Body of pancreas (tissue), 4 donors: ENCODE measurements at regions not wholly inside any gene's neighbourhood (a gene's known extent, or its start where the extent isn't known, plus 50 kb on each side); places are given as distances from the start of the nearest gene placed in this dataset.

ENCODE experiments used
- ATAC-seq: fragments of 150-250 bp; one replicate; pipeline ENCODE4 v1.9.1; 2016
- DNase-seq, 4 donors: peaks; one replicate each; pipeline ENCODE4 v3.0.0-alpha.2; 2019
- H3K27ac ChIP-seq, 4 donors: fragments of 200-600 bp; sonication (generic); 1 replicate in 3 of 4; 2 replicates in 1 of 4; pipeline versions ENCODE4 v1.5.1 to v1.6.1; 2016 to 2019; ENCODE audit warnings: mild to moderate bottlenecking in 1 of 4, mixed read lengths in 1 of 4, moderate library complexity in 1 of 4
- H3K27me3 ChIP-seq, 2 donors: fragments of 200-600 bp; sonication (generic); one replicate each; pipeline ENCODE4 v1.6.0; 2016; ENCODE audit warnings: mild to moderate bottlenecking in 1 of 2
- H3K36me3 ChIP-seq, 2 donors: fragments of 200-600 bp; sonication (generic); replicated peaks in 1 of 2; 2 replicates each; pipeline ENCODE4 v1.5.1; 2016; ENCODE audit warnings: low read depth in 2 of 2; ENCODE audit not compliant: insufficient read depth in 1 of 2
- H3K4me1 ChIP-seq: fragments of 200-600 bp; sonication (generic); one replicate; pipeline ENCODE4 v1.6.0; 2016
- H3K4me3 ChIP-seq, 2 donors: fragments of 200-600 bp; sonication (generic); 1 replicate in 1 of 2; 2 replicates in 1 of 2; pipeline ENCODE4 v1.5.1; 2016 to 2019
- H3K9me3 ChIP-seq, 3 donors: fragments of 200-600 bp; sonication (generic); 1 replicate in 2 of 3; 2 replicates in 1 of 3; pipeline ENCODE4 v1.5.1; 2016
- POLR2A ChIP-seq, 3 donors: fragments of 450-650 bp; IDR thresholded peaks; one replicate each; pipeline ENCODE4 v1.6.1; 2016; ENCODE audit warnings: antibody characterized with exemption in 3 of 3, mild to moderate bottlenecking in 2 of 3
- WGBS, 2 donors: methylation state at CpG; one replicate each; pipeline ENCODE4 v1.1.5; 2017; 5-methylcytosine and 5-hydroxymethylcytosine counted together
- intact Hi-C: fragments of 100-400 bp; cut with DNase I; formaldehyde crosslinking; loops from one replicate; pipeline ENCODE4 v1.15.1; 2023
- TF ChIP-seq, protein P1 (sequence below), 7 experiments: fragments of 450-650 bp in 4 of 7; fragments of 200-600 bp in 3 of 7; sonication (generic) in 3 of 7; IDR thresholded peaks; one replicate each; pipeline ENCODE4 v1.5.1; 2016 to 2019; ENCODE audit warnings: antibody characterized with exemption in 7 of 7

GRCh38 chr14:55902241-55902640 lies 216.0 kb upstream of the PELI2 start:
- TF ChIP-seq, protein P1, sequence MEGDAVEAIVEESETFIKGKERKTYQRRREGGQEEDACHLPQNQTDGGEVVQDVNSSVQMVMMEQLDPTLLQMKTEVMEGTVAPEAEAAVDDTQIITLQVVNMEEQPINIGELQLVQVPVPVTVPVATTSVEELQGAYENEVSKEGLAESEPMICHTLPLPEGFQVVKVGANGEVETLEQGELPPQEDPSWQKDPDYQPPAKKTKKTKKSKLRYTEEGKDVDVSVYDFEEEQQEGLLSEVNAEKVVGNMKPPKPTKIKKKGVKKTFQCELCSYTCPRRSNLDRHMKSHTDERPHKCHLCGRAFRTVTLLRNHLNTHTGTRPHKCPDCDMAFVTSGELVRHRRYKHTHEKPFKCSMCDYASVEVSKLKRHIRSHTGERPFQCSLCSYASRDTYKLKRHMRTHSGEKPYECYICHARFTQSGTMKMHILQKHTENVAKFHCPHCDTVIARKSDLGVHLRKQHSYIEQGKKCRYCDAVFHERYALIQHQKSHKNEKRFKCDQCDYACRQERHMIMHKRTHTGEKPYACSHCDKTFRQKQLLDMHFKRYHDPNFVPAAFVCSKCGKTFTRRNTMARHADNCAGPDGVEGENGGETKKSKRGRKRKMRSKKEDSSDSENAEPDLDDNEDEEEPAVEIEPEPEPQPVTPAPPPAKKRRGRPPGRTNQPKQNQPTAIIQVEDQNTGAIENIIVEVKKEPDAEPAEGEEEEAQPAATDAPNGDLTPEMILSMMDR (IDR thresholded peaks at IDR 0.05), result no peak
- TF ChIP-seq POLR2A (IDR thresholded peaks at IDR 0.05), result no peak
- Histone ChIP-seq H3K27me3 (no peaks in the 10 kb centered on the region), H3K9me3 (no peaks in the 10 kb centered on the region), H3K4me3 (no peak overlapping the region), H3K36me3 (no peaks in the 10 kb centered on the region), H3K4me1 (no peaks in the 10 kb centered on the region), H3K27ac (no peak overlapping the region)
- DNase-seq (no peak), ATAC-seq (no peak)
- WGBS, 2 donors, result 57 to 59% methylated on average over 5 of the region's 5 CpGs
- intact Hi-C loops, result no loop called here

- Histone ChIP-seq H3K27ac (no peak overlapping the region), H3K4me1 (no peaks in the 10 kb centered on the region), H3K36me3 (no peaks in the 10 kb centered on the region), H3K27me3 (no peaks in the 10 kb centered on the region), H3K4me3 (no peak overlapping the region), H3K9me3 (no peaks in the 10 kb centered on the region)
- DNase-seq (no peak), ATAC-seq (no peak)
- intact Hi-C loops, result no loop called here
- WGBS, 2 donors, result 89 to 95% methylated on average over 5 of the region's 5 CpGs
- TF ChIP-seq, protein P1 (IDR thresholded peaks at IDR 0.05), result no peak
- no peak for TF ChIP-seq POLR2A (IDR thresholded peaks at IDR 0.05)
These were observed 214.1 kb upstream of the PELI2 start for GRCh38 chr14:55904086-55904485.

DNA sequence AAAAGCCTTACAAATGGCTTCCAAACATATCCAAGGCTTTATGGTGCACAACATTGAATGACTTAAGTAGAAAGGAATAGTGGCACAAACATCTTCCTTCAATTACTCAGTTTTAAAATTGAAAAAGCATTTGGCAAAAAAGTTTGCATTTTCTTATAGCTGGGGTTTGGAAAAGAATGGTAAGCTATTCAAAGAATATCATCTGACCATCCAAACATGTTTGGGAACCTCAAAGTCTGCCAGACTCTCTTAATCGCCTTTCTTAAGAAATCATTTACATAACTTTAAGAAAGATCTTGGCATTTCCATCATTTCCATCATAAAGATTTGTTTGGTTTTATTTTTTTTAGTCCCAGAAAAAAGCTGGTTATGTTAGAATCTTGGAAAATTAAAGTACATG lies 210.1 kb upstream of the PELI2 start:
- no peak for TF ChIP-seq POLR2A (IDR thresholded peaks at IDR 0.05)
- TF ChIP-seq, protein P1 (IDR thresholded peaks at IDR 0.05), result no peak
- no peaks in the 10 kb centered on the region for H3K27me3 ChIP-seq
- no peaks in the 10 kb centered on the region for H3K36me3 ChIP-seq
- H3K27ac ChIP-seq, result no peak overlapping the region
- WGBS, 2 donors, result 84 to 97% methylated on average over 1 of the region's 1 CpG
- no peaks in the 10 kb centered on the region for H3K9me3 ChIP-seq
- no peak for DNase-seq
- intact Hi-C loops, result no loop called here
- H3K4me3 ChIP-seq, result no peak overlapping the region
- H3K4me1 ChIP-seq, result peaks cover 7% of the 10 kb centered on the region
- no peak for ATAC-seq

- no peaks in the 10 kb centered on the region for H3K27me3 ChIP-seq
- intact Hi-C loops, result no loop called here
- WGBS, 2 donors, result 90 to 93% methylated on average over 1 of the region's 1 CpG
- DNase-seq, result no peak
- no peak overlapping the region for H3K27ac ChIP-seq
- peaks cover 10% of the 10 kb centered on the region for H3K4me1 ChIP-seq
- H3K36me3 ChIP-seq, result no peaks in the 10 kb centered on the region
- H3K4me3 ChIP-seq, result no peak overlapping the region
- no peak for TF ChIP-seq POLR2A (IDR thresholded peaks at IDR 0.05)
- TF ChIP-seq, protein P1 (IDR thresholded peaks at IDR 0.05), result no peak
- ATAC-seq, result no peak
- no peaks in the 10 kb centered on the region for H3K9me3 ChIP-seq
These were observed 208.3 kb upstream of the PELI2 start for GRCh38 chr14:55909879-55910278.

DNA sequence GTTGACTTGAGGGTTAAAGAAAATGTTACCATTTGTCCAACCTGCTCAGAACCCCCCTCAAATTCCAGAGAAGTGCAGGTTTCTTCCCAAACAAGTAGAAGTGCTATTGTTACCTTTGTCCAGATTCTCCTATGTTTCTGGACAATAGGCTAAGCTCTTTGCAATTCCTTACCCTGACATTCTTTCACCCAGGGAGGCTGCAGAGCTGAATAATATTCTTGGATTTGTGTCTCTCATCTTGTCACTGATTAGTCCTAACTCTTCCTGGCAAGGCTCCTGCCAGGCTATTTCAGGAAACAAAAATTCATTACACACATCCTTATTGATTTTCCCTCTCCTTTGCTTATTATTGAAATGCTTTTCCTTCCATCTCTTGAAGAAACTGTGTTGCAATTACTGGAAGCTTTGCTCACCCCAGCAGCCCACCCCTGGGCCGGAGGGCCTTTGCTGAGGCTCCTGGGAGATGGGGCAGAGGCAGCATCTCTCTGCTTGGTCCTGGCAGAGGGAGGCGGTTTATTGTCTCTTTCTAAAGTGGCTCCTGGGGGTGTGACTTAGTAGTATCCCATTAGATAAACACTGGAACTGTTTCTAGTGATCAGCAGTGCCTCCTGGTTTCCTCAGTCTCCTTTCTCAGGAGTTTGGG lies 207.5 kb upstream of the PELI2 start:
- 61 to 79% methylated on average over 2 of the region's 2 CpGs for WGBS, 2 donors
- H3K9me3 ChIP-seq, result no peaks in the 10 kb centered on the region
- H3K4me1 ChIP-seq, result peaks cover 10% of the 10 kb centered on the region
- H3K27me3 ChIP-seq, result no peaks in the 10 kb centered on the region
- DNase-seq (no peak), ATAC-seq (no peak)
- intact Hi-C loops, result no loop called here
- H3K27ac ChIP-seq, result no peak overlapping the region
- TF ChIP-seq, protein P1 (IDR thresholded peaks at IDR 0.05), result no peak
- TF ChIP-seq POLR2A (IDR thresholded peaks at IDR 0.05), result no peak
- no peak overlapping the region for H3K4me3 ChIP-seq
- no peaks in the 10 kb centered on the region for H3K36me3 ChIP-seq
